KMS-11 (cell line): ENCODE measurements at regions not wholly inside any gene's neighbourhood (a gene's known extent, or its start where the extent isn't known, plus 50 kb on each side); places are given as distances from the start of the nearest gene placed in this dataset.

Source experiments
- H2AFZ ChIP-seq: fragments of 200-600 bp; sonication (generic); 2 replicates; pipeline ENCODE4 v1.6.1; 2016; ENCODE audit warnings: antibody characterized with exemption, mixed run types, low read depth
- H3K27ac ChIP-seq: fragments of 200-600 bp; sonication (generic); 2 replicates; pipeline ENCODE4 v1.6.1; 2016; ENCODE audit warnings: mild to moderate bottlenecking, mixed run types
- H3K27me3 ChIP-seq: fragments of 200-600 bp; sonication (generic); 2 replicates; pipeline ENCODE4 v1.6.1; 2017; ENCODE audit warnings: mild to moderate bottlenecking, low read depth, mixed run types, moderate library complexity; ENCODE audit not compliant: insufficient read depth
- H3K36me3 ChIP-seq: fragments of 200-600 bp; sonication (generic); 2 replicates; pipeline ENCODE4 v1.6.1; 2017; ENCODE audit warnings: mild to moderate bottlenecking, mixed run types; ENCODE audit not compliant: insufficient read depth
- H3K4me1 ChIP-seq: fragments of 200-600 bp; sonication (generic); 2 replicates; pipeline ENCODE4 v1.6.1; 2016; ENCODE audit warnings: mild to moderate bottlenecking, low read depth, mixed run types; ENCODE audit not compliant: poor library complexity, severe bottlenecking
- H3K4me2 ChIP-seq: fragments of 200-600 bp; sonication (generic); 2 replicates; pipeline ENCODE4 v1.7.0; 2016; ENCODE audit warnings: mild to moderate bottlenecking, mixed run types
- H3K4me3 ChIP-seq: fragments of 200-600 bp; sonication (generic); IDR thresholded peaks from 2 replicates; pipeline ENCODE4 v1.6.1; 2017; ENCODE audit warnings: low read depth, low read length, mixed read lengths; ENCODE audit not compliant: insufficient read depth
- H3K79me2 ChIP-seq: fragments of 200-600 bp; sonication (generic); 2 replicates; pipeline ENCODE4 v1.6.1; 2016; ENCODE audit warnings: low read depth, mixed run types; ENCODE audit not compliant: insufficient read depth
- H3K9ac ChIP-seq: fragments of 200-600 bp; sonication (generic); 2 replicates; pipeline ENCODE4 v1.6.1; 2016; ENCODE audit warnings: mild to moderate bottlenecking, mixed run types
- H4K20me1 ChIP-seq: fragments of 200-600 bp; sonication (generic); 2 replicates; pipeline ENCODE4 v1.6.1; 2016; ENCODE audit warnings: mild to moderate bottlenecking, mixed run types; ENCODE audit not compliant: insufficient read depth
- CTCF ChIP-seq: fragments of 200-600 bp; sonication (generic); conservative IDR thresholded peaks from 2 replicates; pipeline ENCODE4 v1.6.1; 2017; ENCODE audit warnings: low read depth, mild to moderate bottlenecking, antibody characterized with exemption, low read length, moderate library complexity, mixed read lengths

- Histone ChIP-seq H3K9ac (no peak overlapping the region), H3K4me3 (no peak overlapping the region), H3K36me3 (no peaks in the 10 kb centered on the region), H3K79me2 (no peaks in the 10 kb centered on the region), H4K20me1 (no peaks in the 10 kb centered on the region), H3K27me3 (no peaks in the 10 kb centered on the region), H3K4me2 (no peak overlapping the region), H3K4me1 (no peaks in the 10 kb centered on the region), H3K27ac (no peak overlapping the region), H2AFZ (no peak overlapping the region)
- TF ChIP-seq CTCF = no peak
Measured at GRCh38 chr19:28424077-28424476, 788.9 kb downstream of the UQCRFS1 start.

DNA sequence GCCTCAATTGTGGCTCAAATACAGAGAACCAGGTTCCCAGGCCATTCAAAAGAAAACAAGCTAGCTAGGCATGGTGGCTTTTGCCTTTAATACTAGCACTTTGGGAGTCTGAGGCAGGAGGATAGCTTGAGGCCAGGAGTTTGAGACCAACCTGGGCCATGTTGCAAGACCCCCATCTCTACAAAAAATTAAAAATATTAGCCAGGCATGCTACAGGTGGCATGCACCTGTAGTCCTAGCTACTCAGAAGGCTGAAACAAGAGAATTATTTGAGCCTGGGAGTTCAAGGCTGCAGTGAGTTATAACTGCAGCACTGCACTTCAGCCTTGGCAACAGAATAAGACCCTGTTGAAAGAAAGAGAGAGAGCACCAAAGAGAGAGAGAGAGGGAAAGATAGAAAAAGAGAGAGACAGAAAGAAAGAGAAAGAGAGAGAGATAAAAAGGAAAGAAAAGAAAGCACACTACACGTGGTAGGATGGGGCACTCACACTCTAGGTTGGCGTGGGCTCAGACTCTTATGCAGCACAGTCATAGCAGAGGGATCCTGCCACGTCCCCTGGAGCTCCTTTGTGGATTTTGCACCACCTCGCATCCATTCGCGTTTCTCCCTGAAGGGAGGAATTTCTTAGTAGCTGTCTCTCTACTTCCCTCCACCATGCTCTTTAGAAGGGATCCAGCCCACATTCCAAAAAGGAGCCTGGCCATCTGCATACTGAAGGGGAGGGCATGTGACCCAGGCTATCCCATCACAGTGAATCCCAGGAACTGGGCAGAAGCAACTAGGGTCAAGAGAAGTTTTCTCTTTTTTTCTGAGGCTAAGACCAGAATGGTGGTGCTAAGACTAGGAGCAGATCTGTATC, 789.9 kb downstream of the UQCRFS1 start:
- Histone ChIP-seq H3K4me2 (no peak overlapping the region), H3K79me2 (no peaks in the 10 kb centered on the region), H3K9ac (no peak overlapping the region), H3K27ac (no peak overlapping the region), H3K4me3 (no peak overlapping the region), H2AFZ (no peak overlapping the region), H3K27me3 (no peaks in the 10 kb centered on the region), H3K4me1 (no peaks in the 10 kb centered on the region), H4K20me1 (no peaks in the 10 kb centered on the region), H3K36me3 (no peaks in the 10 kb centered on the region)
- no peak for TF ChIP-seq CTCF

DNA sequence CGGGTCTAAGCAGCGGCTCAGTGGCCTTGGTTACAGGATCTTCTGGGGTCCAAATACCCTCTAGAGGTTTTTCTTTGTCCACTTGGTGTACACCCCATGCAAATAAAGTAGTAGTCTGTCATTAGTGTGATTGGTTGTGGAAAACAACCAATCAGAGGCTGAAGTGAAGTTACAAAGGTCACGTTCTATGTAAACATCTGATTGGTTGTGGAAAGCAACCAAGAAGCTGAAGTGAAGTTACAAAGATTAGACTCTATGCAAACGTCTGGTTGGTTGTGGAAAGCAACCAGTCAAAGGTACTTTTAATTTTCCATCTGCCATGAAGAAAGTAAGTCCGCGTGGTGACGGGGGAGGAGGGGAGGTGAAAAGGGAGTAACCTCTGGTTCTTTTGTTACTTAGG, 790.9 kb downstream of the UQCRFS1 start:
- TF ChIP-seq CTCF = no peak
- Histone ChIP-seq H3K27ac (no peak overlapping the region), H3K36me3 (no peaks in the 10 kb centered on the region), H3K27me3 (no peaks in the 10 kb centered on the region), H3K9ac (no peak overlapping the region), H3K4me1 (no peaks in the 10 kb centered on the region), H4K20me1 (no peaks in the 10 kb centered on the region), H3K4me3 (no peak overlapping the region), H2AFZ (no peak overlapping the region), H3K4me2 (no peak overlapping the region), H3K79me2 (no peaks in the 10 kb centered on the region)

DNA sequence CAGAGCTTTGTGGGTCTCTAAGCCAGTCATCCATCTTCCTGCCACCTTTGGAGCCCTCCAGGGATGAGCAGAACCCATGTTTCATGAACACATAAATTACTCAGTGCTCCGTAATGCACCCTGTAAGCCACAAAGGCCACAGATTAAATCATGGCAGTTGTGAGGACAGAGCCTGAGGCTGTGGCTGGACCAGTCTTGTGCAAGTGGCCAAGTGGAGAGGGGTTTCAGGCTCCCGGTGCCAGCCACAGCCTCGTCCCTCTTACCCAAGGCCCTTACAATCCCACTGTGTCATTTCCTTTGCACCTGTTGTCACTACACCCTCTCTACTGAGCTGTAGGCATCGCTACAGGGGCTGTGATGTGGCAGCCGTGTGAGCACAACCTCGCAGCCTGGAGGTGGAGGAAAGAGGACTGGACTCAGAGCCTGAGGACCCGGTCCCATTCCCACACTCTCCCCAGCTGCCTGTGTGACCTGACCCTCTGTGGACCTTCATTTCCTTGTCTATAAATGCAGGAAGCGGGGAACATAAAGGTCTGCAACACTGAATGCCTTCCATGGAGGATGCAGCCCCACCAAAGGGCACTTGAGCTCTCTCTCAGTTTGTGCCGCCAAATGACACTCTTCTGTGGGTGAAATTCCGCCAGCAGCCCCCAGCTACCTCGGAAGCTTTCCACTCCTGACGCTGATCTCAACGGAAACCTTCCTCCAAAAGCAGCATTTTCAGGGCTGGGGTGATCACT, 792.0 kb downstream of the UQCRFS1 start:
- Histone ChIP-seq H2AFZ (no peak overlapping the region), H3K27ac (no peak overlapping the region), H3K4me1 (no peaks in the 10 kb centered on the region), H3K4me2 (no peak overlapping the region), H3K9ac (no peak overlapping the region), H3K36me3 (no peaks in the 10 kb centered on the region), H3K4me3 (no peak overlapping the region), H3K27me3 (no peaks in the 10 kb centered on the region), H4K20me1 (no peaks in the 10 kb centered on the region), H3K79me2 (no peaks in the 10 kb centered on the region)
- no peak for TF ChIP-seq CTCF
